Endothelial cell of umbilical vein (primary cell): ENCODE measurements at regions not wholly inside any gene's neighbourhood (a gene's known extent, or its start where the extent isn't known, plus 50 kb on each side); places are given as distances from the start of the nearest gene placed in this dataset.

Experiments used
- BruUV-seq: library from RNA; stranded (reverse); fragments of 400-500 nt; replicated peaks from 2 replicates; lab custom pipeline; 2021; lab: Mats Ljungman, UMichigan
- CTCF ChIA-PET: fragments of 300-600, 350-600 bp; sonication (Branson Sonifier 250); formaldehyde crosslinking; loops from one replicate; lab custom pipeline; 2021; ENCODE audit warnings: antibody characterized with exemption, inconsistent platforms; lab: Charles Lee
- POLR2A ChIA-PET: fragments of 300-600, 350-600 bp; sonication (Branson Sonifier 250); formaldehyde crosslinking; loops from one replicate; lab custom pipeline; 2021; ENCODE audit warnings: antibody characterized with exemption, inconsistent platforms; lab: Charles Lee
- DNase-seq: peaks from one replicate; pipeline ENCODE4 v3.0.0-alpha.2; 2011; ENCODE audit warnings: low read depth, low spot score
- FAIRE-seq: peaks from 2 replicates; lab custom pipeline; 2011; peaks lifted over from hg19 to GRCh38; lab: Jason Lieb, UNC
- H2AFZ ChIP-seq: 2 replicates; pipeline ENCODE4 v1.6.0; 2012; ENCODE audit warnings: low read depth, low read length, control low read depth, inconsistent platforms
- H3K27ac ChIP-seq: 2 replicates; pipeline ENCODE4 v1.5.1; 2011; ENCODE audit warnings: low read depth, mild to moderate bottlenecking, control low read depth, low read length, moderate library complexity; ENCODE audit not compliant: insufficient read depth
- H3K27me3 ChIP-seq, 2 experiments: 2 replicates each; pipeline versions ENCODE4 v1.6.0 to v1.6.1; 2011; ENCODE audit warnings: low read length in 2 of 2, mixed read lengths in 1 of 2; ENCODE audit not compliant: control insufficient read depth in 2 of 2, insufficient read depth in 2 of 2
- H3K36me3 ChIP-seq, 2 experiments: 2 replicates in 1 of 2; 3 replicates in 1 of 2; pipeline ENCODE4 v1.5.1; 2011; ENCODE audit warnings: low read length in 2 of 2, mild to moderate bottlenecking in 1 of 2, moderate library complexity in 1 of 2; ENCODE audit not compliant: control insufficient read depth in 2 of 2, insufficient read depth in 2 of 2; ENCODE audit errors: extremely low read depth in 1 of 2
- H3K4me1 ChIP-seq: 3 replicates; pipeline ENCODE4 v1.5.1; 2011; ENCODE audit warnings: mild to moderate bottlenecking, low read length; ENCODE audit not compliant: control insufficient read depth, insufficient read depth; ENCODE audit errors: extremely low read depth
- H3K4me2 ChIP-seq: 2 replicates; pipeline ENCODE4 v1.6.1; 2011; ENCODE audit warnings: low read length, control low read depth, mixed read lengths; ENCODE audit not compliant: insufficient read depth
- H3K4me3 ChIP-seq, 3 experiments: fragments of 200-600 bp in 1 of 3; sonication (generic), shearing (Covaris generic) in 1 of 3; replicated peaks in 1 of 3; 2 replicates each; pipeline ENCODE4 v1.5.1; 2011 to 2016; ENCODE audit warnings: control low read depth in 3 of 3, low read length in 3 of 3, mild to moderate bottlenecking in 2 of 3, inconsistent platforms in 1 of 3, low read depth in 1 of 3, moderate library complexity in 1 of 3; ENCODE audit not compliant: insufficient read depth in 1 of 3
- H3K79me2 ChIP-seq: 2 replicates; pipeline ENCODE4 v1.6.0; 2012; ENCODE audit warnings: low read length, inconsistent platforms; ENCODE audit not compliant: control insufficient read depth, insufficient read depth
- H3K9ac ChIP-seq: replicated peaks from 2 replicates; pipeline ENCODE3; 2011; ENCODE audit warnings: low read length, control low read depth; ENCODE audit not compliant: insufficient read depth; ENCODE audit errors: extremely low read depth
- H3K9me1 ChIP-seq: replicated peaks from 3 replicates; pipeline ENCODE4 v1.6.0; 2011; ENCODE audit warnings: mild to moderate bottlenecking, low read length; ENCODE audit not compliant: control insufficient read depth, insufficient read depth; ENCODE audit errors: extremely low read depth
- H3K9me3 ChIP-seq: replicated peaks from 2 replicates; pipeline ENCODE4 v1.5.1; 2012; ENCODE audit warnings: low read length, inconsistent platforms; ENCODE audit not compliant: control insufficient read depth, insufficient read depth
- H4K20me1 ChIP-seq: replicated peaks from 2 replicates; pipeline ENCODE3; 2011; ENCODE audit warnings: mild to moderate bottlenecking, low read length; ENCODE audit not compliant: control insufficient read depth, insufficient read depth; ENCODE audit errors: extremely low read depth
- EZH2 ChIP-seq: IDR thresholded peaks from 2 replicates; pipeline ENCODE4 v1.6.1; 2012; ENCODE audit warnings: borderline replicate concordance, low read depth, mild to moderate bottlenecking, moderate library complexity, low read length, inconsistent platforms; ENCODE audit not compliant: severe bottlenecking
- FOS ChIP-seq: IDR thresholded peaks from 2 replicates; pipeline ENCODE4 v1.6.1; 2011; ENCODE audit warnings: mild to moderate bottlenecking, low read length, moderate library complexity, borderline replicate concordance; ENCODE audit not compliant: insufficient read depth
- GATA2 ChIP-seq: IDR thresholded peaks from 2 replicates; pipeline ENCODE4 v1.7.0; 2011; ENCODE audit warnings: low read depth, mild to moderate bottlenecking, moderate library complexity, mixed read lengths, low read length; ENCODE audit not compliant: insufficient read length, insufficient read depth
- JUN ChIP-seq: IDR thresholded peaks from 2 replicates; pipeline ENCODE4 v1.6.1; 2011; ENCODE audit warnings: borderline replicate concordance, low read depth; ENCODE audit not compliant: insufficient read length, insufficient read depth
- MYC ChIP-seq: IDR thresholded peaks from one replicate; pipeline ENCODE4 v1.6.1; 2011; ENCODE audit warnings: mild to moderate bottlenecking, low read depth, low read length
- POLR2A ChIP-seq: IDR thresholded peaks from 2 replicates; pipeline ENCODE4 v1.6.1; 2012; ENCODE audit warnings: low read depth, mild to moderate bottlenecking, control low read depth, low read length
- dilution Hi-C: fragments of 300-500 bp; cut with MboI; formaldehyde crosslinking; loops from one replicate; pipeline ENCODE4 v1.15.0; 2019; ENCODE audit warnings: low sequenced_read_pairs; ENCODE audit not compliant: extremely low pct_ligation_motif_present
- intact Hi-C: fragments of 100-400 bp; cut with micrococcal nuclease; formaldehyde crosslinking; loops from one replicate; pipeline ENCODE4 v1.10.0; 2022
- TF ChIP-seq, protein P1 (sequence below), 2 donors: IDR thresholded peaks; 1 replicate in 1 of 2; 2 replicates in 1 of 2; pipeline ENCODE4 v1.5.1; 2011; ENCODE audit warnings: low read length in 2 of 2, mild to moderate bottlenecking in 2 of 2, moderate library complexity in 2 of 2, control low read depth in 1 of 2, inconsistent platforms in 1 of 2, low read depth in 1 of 2; ENCODE audit not compliant: insufficient read depth in 1 of 2; ENCODE audit errors: extremely low read depth in 1 of 2
- TF ChIP-seq, protein P2 (sequence below): IDR thresholded peaks from 2 replicates; pipeline ENCODE4 v1.6.1; 2011; ENCODE audit not compliant: insufficient read depth, insufficient read length

DNA sequence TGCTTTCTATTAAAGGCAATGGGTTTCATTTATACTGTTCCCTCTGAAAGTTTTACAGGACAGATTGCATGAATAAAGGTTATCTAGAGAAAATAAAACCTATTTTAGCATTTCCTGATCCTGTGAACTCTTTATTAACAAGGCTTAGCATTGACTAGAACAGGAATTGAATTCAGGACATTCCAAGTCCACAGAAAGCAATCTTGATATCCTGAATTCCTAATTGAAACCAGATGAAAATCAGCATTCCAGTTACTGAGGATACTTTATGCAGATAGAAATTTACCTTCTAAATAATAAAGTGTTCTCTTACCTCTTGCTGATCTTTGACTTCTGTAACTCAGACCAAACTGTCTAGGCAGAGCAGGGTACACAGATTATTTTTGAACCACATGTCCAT is 151.4 kb downstream of the ZNF518B start:
- Histone ChIP-seq H3K27ac (no peak overlapping the region), H3K79me2 (no peaks in the 10 kb centered on the region), H3K9ac (no peak overlapping the region), H2AFZ (no peak overlapping the region), H3K27me3 (peaks cover 4 to 9% of the 10 kb centered on the region in 2 experiments), H3K36me3 (no peaks in the 10 kb centered on the region), H3K9me1 (no peaks in the 10 kb centered on the region), H4K20me1 (no peaks in the 10 kb centered on the region), H3K4me1 (no peaks in the 10 kb centered on the region), H3K9me3 (no peaks in the 10 kb centered on the region), H3K4me3 (no peak overlapping the region), H3K4me2 (no peak overlapping the region)
- TF ChIP-seq JUN = no peak
- TF ChIP-seq GATA2 = no peak
- no peak for TF ChIP-seq FOS
- no peak for TF ChIP-seq POLR2A
- no peak for TF ChIP-seq MYC
- TF ChIP-seq, protein P1, sequence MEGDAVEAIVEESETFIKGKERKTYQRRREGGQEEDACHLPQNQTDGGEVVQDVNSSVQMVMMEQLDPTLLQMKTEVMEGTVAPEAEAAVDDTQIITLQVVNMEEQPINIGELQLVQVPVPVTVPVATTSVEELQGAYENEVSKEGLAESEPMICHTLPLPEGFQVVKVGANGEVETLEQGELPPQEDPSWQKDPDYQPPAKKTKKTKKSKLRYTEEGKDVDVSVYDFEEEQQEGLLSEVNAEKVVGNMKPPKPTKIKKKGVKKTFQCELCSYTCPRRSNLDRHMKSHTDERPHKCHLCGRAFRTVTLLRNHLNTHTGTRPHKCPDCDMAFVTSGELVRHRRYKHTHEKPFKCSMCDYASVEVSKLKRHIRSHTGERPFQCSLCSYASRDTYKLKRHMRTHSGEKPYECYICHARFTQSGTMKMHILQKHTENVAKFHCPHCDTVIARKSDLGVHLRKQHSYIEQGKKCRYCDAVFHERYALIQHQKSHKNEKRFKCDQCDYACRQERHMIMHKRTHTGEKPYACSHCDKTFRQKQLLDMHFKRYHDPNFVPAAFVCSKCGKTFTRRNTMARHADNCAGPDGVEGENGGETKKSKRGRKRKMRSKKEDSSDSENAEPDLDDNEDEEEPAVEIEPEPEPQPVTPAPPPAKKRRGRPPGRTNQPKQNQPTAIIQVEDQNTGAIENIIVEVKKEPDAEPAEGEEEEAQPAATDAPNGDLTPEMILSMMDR (IDR thresholded peaks at IDR 0.05; ENCODE audit: extremely low read depth in 1 of 2, insufficient read depth in 1 of 2, low read depth in 1 of 2, low read length in 2 of 2) = no peak
- BruUV-seq = no TSS peak
- intact Hi-C loops = no loop called here
- DNase-seq (no peak), FAIRE-seq (no peak)
- dilution Hi-C loops = no loop called here
- ChIA-PET POLR2A (no interaction called here), CTCF (no interaction called here)

DNA sequence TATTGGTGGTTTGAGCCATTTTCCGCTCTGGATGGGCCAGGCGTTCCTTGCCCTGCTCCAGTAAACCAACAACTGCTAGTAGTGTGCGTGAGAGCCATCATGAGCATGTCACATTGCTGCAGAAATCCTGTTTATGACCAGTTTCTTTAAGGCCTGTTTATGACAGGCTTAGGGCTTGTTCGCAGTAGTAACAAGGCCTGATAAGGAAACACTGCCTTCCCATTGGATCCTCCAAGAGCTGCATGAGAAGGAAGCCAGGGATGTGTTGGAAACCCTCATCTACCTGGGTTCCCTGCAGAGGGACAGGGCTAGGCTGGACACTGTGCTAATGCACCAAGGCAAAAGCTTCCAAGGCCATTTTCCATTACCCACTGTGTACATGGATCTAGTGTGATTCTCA is 153.9 kb downstream of the ZNF518B start:
- intact Hi-C loops = no loop called here
- no peak overlapping the region for H3K9ac ChIP-seq
- FAIRE-seq = no peak
- no peaks in the 10 kb centered on the region for H3K4me1 ChIP-seq
- no peaks in the 10 kb centered on the region for H3K9me3 ChIP-seq
- TF ChIP-seq, protein P2, sequence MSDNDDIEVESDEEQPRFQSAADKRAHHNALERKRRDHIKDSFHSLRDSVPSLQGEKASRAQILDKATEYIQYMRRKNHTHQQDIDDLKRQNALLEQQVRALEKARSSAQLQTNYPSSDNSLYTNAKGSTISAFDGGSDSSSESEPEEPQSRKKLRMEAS = no peak
- no peak for TF ChIP-seq POLR2A
- no peak for TF ChIP-seq EZH2
- no peak overlapping the region for H3K4me3 ChIP-seq
- no peak for DNase-seq
- H4K20me1 ChIP-seq = no peaks in the 10 kb centered on the region
- H3K36me3 ChIP-seq = no peaks in the 10 kb centered on the region
- H3K27me3 ChIP-seq = peaks cover 4 to 9% of the 10 kb centered on the region in 2 experiments
- H3K4me2 ChIP-seq = no peak overlapping the region
- CTCF ChIA-PET = no interaction called here
- dilution Hi-C loops = no loop called here
- H3K27ac ChIP-seq = no peak overlapping the region
- POLR2A ChIA-PET = no interaction called here
- no peaks in the 10 kb centered on the region for H3K79me2 ChIP-seq
- no peak overlapping the region for H2AFZ ChIP-seq
- H3K9me1 ChIP-seq = no peaks in the 10 kb centered on the region
- BruUV-seq = no TSS peak
